HG02884 (cell line): ENCODE measurements at regions not wholly inside any gene's neighbourhood (a gene's known extent, or its start where the extent isn't known, plus 50 kb on each side); places are given as distances from the start of the nearest gene placed in this dataset.

Experiments
- ATAC-seq: cut with Tn5 transposase; IDR thresholded peaks from one replicate; pipeline ENCODE4 v1.9.1; 2021; ENCODE audit warnings: mild to moderate bottlenecking, moderate library complexity; ENCODE audit not compliant: unreplicated experiment

GRCh38 chr3:145815707-145816413, 345.1 kb downstream of the PLOD2 start:
- no peak for ATAC-seq

GRCh38 chr3:145817870-145818483, 343.0 kb downstream of the PLOD2 start:
- ATAC-seq = no peak

GRCh38 chr3:145820170-145820569, 340.8 kb downstream of the PLOD2 start:
- ATAC-seq = no peak

- no peak for ATAC-seq
These were observed 318.6 kb downstream of the PLOD2 start for GRCh38 chr3:145842294-145842902.

- ATAC-seq = no peak
These were observed 317.4 kb downstream of the PLOD2 start for GRCh38 chr3:145843561-145843960.

GRCh38 chr3:145849115-145849514, 311.9 kb downstream of the PLOD2 start:
- no peak for ATAC-seq

GRCh38 chr3:145854499-145854898, 306.5 kb downstream of the PLOD2 start:
- no peak for ATAC-seq

- no peak for ATAC-seq
These were observed 303.0 kb downstream of the PLOD2 start for GRCh38 chr3:145857956-145858355.

- ATAC-seq = no peak
These were observed 296.6 kb downstream of the PLOD2 start for GRCh38 chr3:145864336-145864735.

- ATAC-seq = no peak
These were observed 295.5 kb downstream of the PLOD2 start for GRCh38 chr3:145865399-145866018.

- peak; percentile 52 for ATAC-seq
These were observed 291.0 kb downstream of the PLOD2 start for GRCh38 chr3:145869958-145870357.

GRCh38 chr3:145882436-145882835, 278.5 kb downstream of the PLOD2 start:
- no peak for ATAC-seq

- ATAC-seq = no peak
These were observed 271.3 kb downstream of the PLOD2 start for GRCh38 chr3:145889730-145890129.

- no peak for ATAC-seq
These were observed 268.1 kb downstream of the PLOD2 start for GRCh38 chr3:145892869-145893268.

- no peak for ATAC-seq
These were observed 267.7 kb downstream of the PLOD2 start for GRCh38 chr3:145893331-145893730.

- no peak for ATAC-seq
These were observed 262.5 kb downstream of the PLOD2 start for GRCh38 chr3:145898487-145898886.

- no peak for ATAC-seq
These were observed 261.7 kb downstream of the PLOD2 start for GRCh38 chr3:145899241-145899640.

- ATAC-seq = no peak
These were observed 260.7 kb downstream of the PLOD2 start for GRCh38 chr3:145900056-145900829.

GRCh38 chr3:145902166-145902565, 258.8 kb downstream of the PLOD2 start:
- no peak for ATAC-seq

- no peak for ATAC-seq
These were observed 257.4 kb downstream of the PLOD2 start for GRCh38 chr3:145903472-145904013.

- no peak for ATAC-seq
These were observed 256.8 kb downstream of the PLOD2 start for GRCh38 chr3:145904138-145904537.
